Panc1 (cell line): ENCODE measurements at regions not wholly inside any gene's neighbourhood (a gene's known extent, or its start where the extent isn't known, plus 50 kb on each side); places are given as distances from the start of the nearest gene placed in this dataset.

Source experiments
- ATAC-seq: fragments of 200-7000 bp; cut with Tn5 transposase; 2 replicates; pipeline ENCODE4 v1.9.1; 2020; ENCODE audit warnings: mild to moderate bottlenecking, moderate library complexity
- BruUV-seq: library from RNA; stranded (reverse); fragments of 400-500 nt; replicated peaks from 2 replicates; lab custom pipeline; 2021; lab: Mats Ljungman, UMichigan
- CTCF ChIA-PET: fragments of 300-600 bp; sonication (Branson Sonifier 250); formaldehyde crosslinking; loops from one replicate; lab custom pipeline; 2022; ENCODE audit warnings: antibody characterized with exemption; lab: Charles Lee
- POLR2A ChIA-PET: fragments of 300-600 bp; sonication (Branson Sonifier 250); formaldehyde crosslinking; loops from one replicate; lab custom pipeline; 2022; ENCODE audit warnings: antibody characterized with exemption; lab: Charles Lee
- DNase-seq: peaks from one replicate; pipeline ENCODE4 v3.0.0-alpha.2; 2010; ENCODE audit warnings: low read depth, low spot score
- H3K27ac ChIP-seq: 2 replicates; pipeline ENCODE4 v1.5.1; 2011; ENCODE audit warnings: mild to moderate bottlenecking, low read length, inconsistent platforms
- H3K27me3 ChIP-seq: fragments of 200-500 bp; sonication (Bioruptor generic); 2 replicates; pipeline ENCODE4 v1.6.0; 2014; ENCODE audit warnings: low read length, inconsistent platforms; ENCODE audit not compliant: control insufficient read depth, insufficient read depth
- H3K36me3 ChIP-seq: fragments of 200-500 bp; sonication (Bioruptor generic); 2 replicates; pipeline ENCODE4 v1.5.1; 2014; ENCODE audit warnings: inconsistent platforms, mild to moderate bottlenecking, low read length, moderate library complexity; ENCODE audit not compliant: control insufficient read depth, insufficient read depth
- H3K4me1 ChIP-seq: 2 replicates; pipeline ENCODE4 v1.5.1; 2011; ENCODE audit warnings: inconsistent platforms, mild to moderate bottlenecking, low read length, moderate library complexity; ENCODE audit not compliant: control insufficient read depth, insufficient read depth
- H3K4me3 ChIP-seq, 2 experiments: 2 replicates each; pipeline ENCODE4 v1.5.1; 2011 to 2012; ENCODE audit warnings: low read depth in 2 of 2, low read length in 2 of 2, mild to moderate bottlenecking in 2 of 2, inconsistent platforms in 1 of 2, moderate library complexity in 1 of 2
- H3K9me3 ChIP-seq: fragments of 200-500 bp; sonication (Bioruptor generic); 2 replicates; pipeline ENCODE4 v1.5.1; 2014; ENCODE audit warnings: low read depth, mild to moderate bottlenecking, inconsistent platforms, low read length, moderate library complexity; ENCODE audit not compliant: control insufficient read depth, insufficient read depth
- POLR2AphosphoS5 ChIP-seq: IDR thresholded peaks from 2 replicates; pipeline ENCODE4 v1.6.1; 2012; ENCODE audit warnings: mild to moderate bottlenecking, low read depth, low read length, moderate library complexity
- SIN3A ChIP-seq: IDR thresholded peaks from 2 replicates; pipeline ENCODE4 v1.6.1; 2012; ENCODE audit warnings: low read depth, mild to moderate bottlenecking, low read length, moderate library complexity, borderline replicate concordance; ENCODE audit not compliant: insufficient read depth
- TCF7L2 ChIP-seq: IDR thresholded peaks from 2 replicates; pipeline ENCODE4 v1.6.1; 2011; ENCODE audit warnings: mild to moderate bottlenecking, low read depth, low read length, inconsistent platforms
- in situ Hi-C: cut with HindIII; loops from 2 replicates; pipeline ENCODE4 v1.10.0; 2016; ENCODE audit warnings: low sequenced_read_pairs, low pct_unique_long_range_greater_than_20kb
- intact Hi-C: fragments of 100-400 bp; cut with micrococcal nuclease; formaldehyde crosslinking; loops from one replicate; pipeline ENCODE4 v1.10.0; 2022; ENCODE audit not compliant: unreplicated experiment
- TF ChIP-seq, protein P1 (sequence below), 2 experiments: IDR thresholded peaks; 2 replicates each; pipeline ENCODE4 v1.6.1; 2011 to 2012; ENCODE audit warnings: low read depth in 2 of 2, control low read depth in 1 of 2, low read length in 1 of 2, mild to moderate bottlenecking in 1 of 2, moderate library complexity in 1 of 2; ENCODE audit not compliant: insufficient read depth in 1 of 2
- TF ChIP-seq, protein P2 (sequence below): fragments of 450-650 bp; IDR thresholded peaks from 2 replicates; pipeline ENCODE4 v1.5.1; 2017; ENCODE audit warnings: mild to moderate bottlenecking

DNA sequence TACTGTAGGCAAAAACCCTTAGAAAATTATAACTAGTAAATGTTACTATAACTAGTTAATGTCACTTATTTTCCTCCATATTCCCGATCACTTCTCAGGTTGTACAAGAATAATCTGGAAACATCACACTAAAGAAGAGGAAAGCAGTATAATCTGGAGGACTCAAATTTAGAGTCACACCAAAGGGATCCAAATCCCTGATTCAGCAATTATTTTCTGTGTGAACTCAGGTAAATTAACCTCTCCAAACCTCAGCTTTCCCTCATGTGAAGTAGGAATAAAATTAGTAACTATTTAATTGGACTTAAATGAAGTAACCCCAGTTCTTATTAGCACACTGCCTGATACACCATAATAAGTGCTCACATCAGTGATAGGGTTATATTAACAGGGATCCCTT lies 170.1 kb upstream of the NECTIN3 start:
- Histone ChIP-seq H3K36me3 (no peaks in the 10 kb centered on the region), H3K4me1 (no peaks in the 10 kb centered on the region), H3K4me3 (no peak overlapping the region), H3K9me3 (no peaks in the 10 kb centered on the region), H3K27me3 (no peaks in the 10 kb centered on the region), H3K27ac (no peak overlapping the region)
- no peak for TF ChIP-seq POLR2AphosphoS5
- TF ChIP-seq SIN3A, result no peak
- TF ChIP-seq, protein P1, sequence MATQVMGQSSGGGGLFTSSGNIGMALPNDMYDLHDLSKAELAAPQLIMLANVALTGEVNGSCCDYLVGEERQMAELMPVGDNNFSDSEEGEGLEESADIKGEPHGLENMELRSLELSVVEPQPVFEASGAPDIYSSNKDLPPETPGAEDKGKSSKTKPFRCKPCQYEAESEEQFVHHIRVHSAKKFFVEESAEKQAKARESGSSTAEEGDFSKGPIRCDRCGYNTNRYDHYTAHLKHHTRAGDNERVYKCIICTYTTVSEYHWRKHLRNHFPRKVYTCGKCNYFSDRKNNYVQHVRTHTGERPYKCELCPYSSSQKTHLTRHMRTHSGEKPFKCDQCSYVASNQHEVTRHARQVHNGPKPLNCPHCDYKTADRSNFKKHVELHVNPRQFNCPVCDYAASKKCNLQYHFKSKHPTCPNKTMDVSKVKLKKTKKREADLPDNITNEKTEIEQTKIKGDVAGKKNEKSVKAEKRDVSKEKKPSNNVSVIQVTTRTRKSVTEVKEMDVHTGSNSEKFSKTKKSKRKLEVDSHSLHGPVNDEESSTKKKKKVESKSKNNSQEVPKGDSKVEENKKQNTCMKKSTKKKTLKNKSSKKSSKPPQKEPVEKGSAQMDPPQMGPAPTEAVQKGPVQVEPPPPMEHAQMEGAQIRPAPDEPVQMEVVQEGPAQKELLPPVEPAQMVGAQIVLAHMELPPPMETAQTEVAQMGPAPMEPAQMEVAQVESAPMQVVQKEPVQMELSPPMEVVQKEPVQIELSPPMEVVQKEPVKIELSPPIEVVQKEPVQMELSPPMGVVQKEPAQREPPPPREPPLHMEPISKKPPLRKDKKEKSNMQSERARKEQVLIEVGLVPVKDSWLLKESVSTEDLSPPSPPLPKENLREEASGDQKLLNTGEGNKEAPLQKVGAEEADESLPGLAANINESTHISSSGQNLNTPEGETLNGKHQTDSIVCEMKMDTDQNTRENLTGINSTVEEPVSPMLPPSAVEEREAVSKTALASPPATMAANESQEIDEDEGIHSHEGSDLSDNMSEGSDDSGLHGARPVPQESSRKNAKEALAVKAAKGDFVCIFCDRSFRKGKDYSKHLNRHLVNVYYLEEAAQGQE (IDR thresholded peaks at IDR 0.05; ENCODE audit: insufficient read depth in 1 of 2, low read depth in 2 of 2, low read length in 1 of 2), result no peak
- TF ChIP-seq, protein P2, sequence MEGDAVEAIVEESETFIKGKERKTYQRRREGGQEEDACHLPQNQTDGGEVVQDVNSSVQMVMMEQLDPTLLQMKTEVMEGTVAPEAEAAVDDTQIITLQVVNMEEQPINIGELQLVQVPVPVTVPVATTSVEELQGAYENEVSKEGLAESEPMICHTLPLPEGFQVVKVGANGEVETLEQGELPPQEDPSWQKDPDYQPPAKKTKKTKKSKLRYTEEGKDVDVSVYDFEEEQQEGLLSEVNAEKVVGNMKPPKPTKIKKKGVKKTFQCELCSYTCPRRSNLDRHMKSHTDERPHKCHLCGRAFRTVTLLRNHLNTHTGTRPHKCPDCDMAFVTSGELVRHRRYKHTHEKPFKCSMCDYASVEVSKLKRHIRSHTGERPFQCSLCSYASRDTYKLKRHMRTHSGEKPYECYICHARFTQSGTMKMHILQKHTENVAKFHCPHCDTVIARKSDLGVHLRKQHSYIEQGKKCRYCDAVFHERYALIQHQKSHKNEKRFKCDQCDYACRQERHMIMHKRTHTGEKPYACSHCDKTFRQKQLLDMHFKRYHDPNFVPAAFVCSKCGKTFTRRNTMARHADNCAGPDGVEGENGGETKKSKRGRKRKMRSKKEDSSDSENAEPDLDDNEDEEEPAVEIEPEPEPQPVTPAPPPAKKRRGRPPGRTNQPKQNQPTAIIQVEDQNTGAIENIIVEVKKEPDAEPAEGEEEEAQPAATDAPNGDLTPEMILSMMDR, result no peak
- TF ChIP-seq TCF7L2, result no peak
- ChIA-PET POLR2A (no interaction called here), CTCF (no interaction called here)
- in situ Hi-C loops (no loop called here), intact Hi-C loops (no loop called here)
- ATAC-seq (no peak), DNase-seq (no peak)
- BruUV-seq, result no TSS peak

DNA sequence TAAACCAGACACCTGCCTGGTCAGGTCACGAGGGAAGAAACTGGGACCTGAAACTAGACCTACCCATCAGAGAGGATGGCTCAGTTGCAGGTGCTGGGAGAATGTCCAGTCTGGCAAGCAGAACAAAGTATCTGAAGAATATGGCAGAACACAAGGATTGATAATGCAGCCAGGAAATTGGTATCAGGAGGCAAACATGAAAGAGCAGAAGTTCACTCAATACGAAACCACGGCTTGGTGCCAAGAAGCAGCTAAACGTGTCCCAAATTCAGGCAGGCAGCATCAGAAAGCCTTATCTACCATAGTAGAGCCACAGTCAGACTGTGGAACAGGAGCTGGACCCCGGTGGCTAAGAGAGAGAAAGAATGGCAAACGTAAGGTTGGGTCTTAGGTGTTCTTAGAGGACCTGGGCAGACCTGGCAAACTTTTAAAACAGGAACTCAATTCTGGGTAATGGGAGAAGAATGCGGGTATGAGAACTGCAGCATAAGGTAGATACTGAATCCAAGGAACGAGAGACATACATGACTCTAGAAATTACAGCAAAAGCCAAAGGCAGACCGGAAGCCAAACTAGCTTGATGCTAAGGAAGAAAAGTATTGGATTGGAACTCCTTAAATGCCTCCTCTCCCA lies 169.0 kb upstream of the NECTIN3 start:
- H3K9me3 ChIP-seq, result no peaks in the 10 kb centered on the region
- DNase-seq, result no peak
- H3K27me3 ChIP-seq, result no peaks in the 10 kb centered on the region
- intact Hi-C loops (no loop called here), in situ Hi-C loops (no loop called here)
- H3K36me3 ChIP-seq, result no peaks in the 10 kb centered on the region
- TF ChIP-seq TCF7L2 (no peak), SIN3A (no peak), POLR2AphosphoS5 (no peak)
- TF ChIP-seq, protein P1 (IDR thresholded peaks at IDR 0.05; ENCODE audit: insufficient read depth in 1 of 2, low read depth in 2 of 2, low read length in 1 of 2), result no peak
- TF ChIP-seq, protein P2, result no peak
- POLR2A ChIA-PET, result no interaction called here
- no peaks in the 10 kb centered on the region for H3K4me1 ChIP-seq
- no peak for ATAC-seq
- H3K27ac ChIP-seq, result no peak overlapping the region
- BruUV-seq, result no TSS peak
- CTCF ChIA-PET, result no interaction called here
- no peak overlapping the region for H3K4me3 ChIP-seq
